ENCODE measurements at regions not wholly inside any gene's neighbourhood (a gene's known extent, or its start where the extent isn't known, plus 50 kb on each side); places are given as distances from the start of the nearest gene placed in this dataset.

GRCh38 chr5:67974054-67974453 is 241.5 kb upstream of the PIK3R1 start:
- no peak overlapping the region for H3K4me3 ChIP-seq (ENCODE audit: low read depth, low read length)
- no peak for TF ChIP-seq CTCF (IDR thresholded peaks at IDR 0.05; ENCODE audit: low read depth, low read length)

GRCh38 chr5:67971971-67972821 is 243.4 kb upstream of the PIK3R1 start:
- TF ChIP-seq CTCF (IDR thresholded peaks at IDR 0.05; ENCODE audit: low read depth, low read length): no peak
- H3K4me3 ChIP-seq (ENCODE audit: low read depth, low read length): no peak overlapping the region

GRCh38 chr5:67971223-67971830 is 244.2 kb upstream of the PIK3R1 start:
- no peak for TF ChIP-seq CTCF (IDR thresholded peaks at IDR 0.05; ENCODE audit: low read depth, low read length)
- no peak overlapping the region for H3K4me3 ChIP-seq (ENCODE audit: low read depth, low read length)

- H3K4me3 ChIP-seq (ENCODE audit: low read depth, low read length): no peak overlapping the region
Observed at GRCh38 chr5:67969631-67970030, 245.9 kb upstream of the PIK3R1 start.

GRCh38 chr5:67969176-67969575 is 246.4 kb upstream of the PIK3R1 start:
- H3K4me3 ChIP-seq (ENCODE audit: low read depth, low read length): no peak overlapping the region
- no peak for TF ChIP-seq CTCF (IDR thresholded peaks at IDR 0.05; ENCODE audit: low read depth, low read length)

More at GRCh38 chr5:67969631-67970030, 245.9 kb upstream of the PIK3R1 start:
- no peak for TF ChIP-seq CTCF (IDR thresholded peaks at IDR 0.05; ENCODE audit: low read depth, low read length)

GRCh38 chr5:67966712-67967111 is 248.8 kb upstream of the PIK3R1 start:
- no peak overlapping the region for H3K4me3 ChIP-seq (ENCODE audit: low read depth, low read length)
- TF ChIP-seq CTCF (IDR thresholded peaks at IDR 0.05; ENCODE audit: low read depth, low read length): no peak

- H3K4me3 ChIP-seq (ENCODE audit: low read depth, low read length): no peak overlapping the region
- no peak for TF ChIP-seq CTCF (IDR thresholded peaks at IDR 0.05; ENCODE audit: low read depth, low read length)
Observed at GRCh38 chr5:67964619-67965018, 250.9 kb upstream of the PIK3R1 start.
